ENCODE measurements at regions not wholly inside any gene's neighbourhood (a gene's known extent, or its start where the extent isn't known, plus 50 kb on each side); places are given as distances from the start of the nearest gene placed in this dataset.

GRCh38 chr18:77862066-77862757, 612.6 kb downstream of the GALR1 start:
- TF ChIP-seq POLR2A (IDR thresholded peaks at IDR 0.05) (no peak), CTCF (IDR thresholded peaks at IDR 0.05) (no peak)
